Hematopoietic multipotent progenitor cell treated with erythropoietin and hydrocortisone succinate and interleukin-3 and kit ligand, for 17 days (in vitro differentiated cells): ENCODE measurements at regions not wholly inside any gene's neighbourhood (a gene's known extent, or its start where the extent isn't known, plus 50 kb on each side); places are given as distances from the start of the nearest gene placed in this dataset.

Experiments
- DNase-seq: peaks from one replicate; pipeline ENCODE4 v3.0.0-alpha.2; 2015; ENCODE audit warnings: low spot score

DNA sequence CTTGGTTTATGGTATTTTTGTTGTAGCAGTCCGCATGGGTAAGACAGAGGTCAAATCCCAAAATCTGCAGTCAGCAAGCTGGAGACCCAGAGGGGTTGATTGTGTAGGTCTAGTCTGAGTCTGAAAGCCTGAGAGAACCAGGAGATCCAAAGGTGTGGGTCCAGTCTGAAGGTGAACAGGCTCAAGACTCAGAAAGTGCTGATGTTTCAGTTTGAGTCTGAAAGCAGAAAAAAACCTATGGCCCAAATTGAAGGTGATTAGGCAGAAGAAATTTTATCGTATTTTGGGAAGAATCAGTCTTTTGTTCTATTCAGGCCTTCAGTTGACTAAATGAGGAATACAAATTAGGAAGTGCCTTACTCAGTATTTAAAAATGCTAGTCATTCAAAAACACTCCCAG is 807.8 kb upstream of the FOXG1 start:
- DNase-seq: no peak

DNA sequence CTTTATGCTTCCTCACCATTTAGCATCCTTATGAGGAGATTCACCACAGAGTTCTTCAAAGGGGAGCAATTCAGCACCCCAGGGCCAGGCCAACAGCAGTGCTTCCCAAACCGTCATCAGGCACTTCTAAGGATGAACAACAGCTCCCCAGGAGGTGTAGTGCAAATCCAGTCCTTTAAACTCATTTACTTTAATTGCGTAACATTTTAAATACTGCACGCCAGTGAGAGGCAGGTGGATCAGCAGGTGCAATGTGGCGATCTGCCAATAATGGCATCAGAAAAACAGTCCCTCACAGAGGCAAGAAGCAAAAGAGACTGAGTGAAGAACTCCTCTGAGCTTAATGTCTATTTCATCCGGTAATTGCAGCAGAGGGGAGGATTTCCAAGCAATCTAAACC is 770.9 kb upstream of the FOXG1 start:
- no peak for DNase-seq

DNA sequence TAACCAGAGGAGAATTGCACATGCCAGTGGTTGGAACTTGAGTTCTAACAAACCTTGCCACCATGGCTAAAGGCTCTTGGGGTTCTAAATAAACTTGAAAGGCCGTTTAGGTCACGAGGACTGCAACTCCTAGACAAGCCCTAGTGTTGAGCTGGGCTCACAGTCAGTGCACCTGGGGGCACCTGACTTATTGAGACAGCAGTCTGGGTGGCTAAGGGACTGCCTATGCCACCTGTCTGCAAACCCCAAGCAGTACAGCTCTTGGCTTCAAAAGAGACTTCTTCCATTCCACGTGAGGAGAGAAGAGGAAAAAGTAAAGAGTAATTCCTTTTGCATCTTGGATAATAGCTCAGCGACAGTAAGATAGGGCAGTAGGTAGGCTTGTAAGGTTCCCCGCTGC is 765.6 kb upstream of the FOXG1 start:
- no peak for DNase-seq

DNA sequence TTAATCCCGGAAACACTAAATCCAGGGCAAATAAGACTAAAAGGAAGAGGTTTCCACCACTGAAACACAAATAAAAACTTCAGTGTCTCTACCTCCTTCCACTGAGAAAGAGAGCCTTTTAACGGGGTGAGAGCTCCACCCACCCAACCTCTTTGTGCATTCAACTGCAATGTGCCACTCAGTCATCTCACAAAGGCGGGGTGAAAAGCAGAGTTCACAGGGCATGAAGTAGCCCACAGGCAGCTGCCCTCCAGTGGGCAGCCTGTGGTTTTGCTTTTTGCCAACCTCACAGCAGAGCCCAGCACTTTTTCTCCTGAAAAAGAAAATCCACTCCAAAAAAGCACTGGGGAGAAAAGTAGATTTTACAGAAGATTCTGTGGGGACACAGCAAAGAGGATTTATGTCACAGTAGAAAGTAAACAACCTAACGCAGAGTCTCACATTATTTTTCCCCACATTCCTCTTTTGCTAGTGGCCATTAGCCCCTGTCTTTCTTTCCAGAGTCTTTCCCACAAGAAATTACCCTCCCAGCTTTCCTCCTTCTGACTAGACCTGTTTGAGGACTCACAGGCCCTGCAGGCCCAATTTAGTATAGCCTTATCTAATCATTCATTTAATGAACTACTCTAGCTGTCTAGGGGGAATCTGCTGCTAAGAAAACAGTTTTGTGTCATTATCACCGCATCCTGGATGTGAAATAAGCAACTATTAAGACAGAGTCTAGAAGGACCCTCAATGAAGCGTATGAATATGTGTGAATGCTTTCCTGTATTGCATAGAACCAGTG is 753.8 kb upstream of the FOXG1 start:
- no peak for DNase-seq

DNA sequence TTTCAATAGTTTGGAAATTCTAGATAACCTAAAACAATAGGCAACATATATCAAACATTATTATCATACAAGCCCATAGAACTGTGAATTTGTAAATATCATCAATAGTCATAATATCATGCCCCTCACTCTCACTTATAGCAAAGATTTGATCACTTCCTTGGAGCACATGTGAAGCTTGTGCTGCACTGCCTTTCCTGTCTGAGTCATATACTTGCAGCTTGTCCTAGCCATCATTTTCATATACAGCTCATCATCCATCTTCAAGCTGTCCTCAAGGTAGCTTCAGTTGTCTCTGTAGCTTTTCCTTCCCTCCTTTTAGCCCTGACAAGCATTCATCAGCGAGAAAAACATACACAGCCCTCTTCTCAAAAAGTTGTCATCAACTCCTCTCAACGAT is 746.5 kb upstream of the FOXG1 start:
- DNase-seq: no peak

DNA sequence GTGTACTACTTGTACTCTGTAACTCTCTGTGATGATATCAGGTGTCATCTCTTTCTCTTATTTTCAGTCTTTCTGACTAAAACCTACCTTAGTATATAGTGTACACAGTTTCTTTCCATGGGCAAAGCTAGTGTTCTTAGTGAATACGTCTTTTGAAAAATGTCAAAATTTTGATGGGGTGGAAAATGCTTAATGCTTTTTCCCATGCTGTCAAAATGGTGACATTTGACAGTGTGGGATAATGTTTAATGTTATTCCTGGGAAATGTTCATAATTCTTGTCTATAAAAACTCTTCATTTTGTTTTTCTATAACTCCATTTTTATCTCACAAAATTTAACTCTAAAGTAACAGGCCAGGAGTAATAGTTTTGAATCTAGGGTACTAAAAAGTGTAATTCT is 742.7 kb upstream of the FOXG1 start:
- no peak for DNase-seq

DNA sequence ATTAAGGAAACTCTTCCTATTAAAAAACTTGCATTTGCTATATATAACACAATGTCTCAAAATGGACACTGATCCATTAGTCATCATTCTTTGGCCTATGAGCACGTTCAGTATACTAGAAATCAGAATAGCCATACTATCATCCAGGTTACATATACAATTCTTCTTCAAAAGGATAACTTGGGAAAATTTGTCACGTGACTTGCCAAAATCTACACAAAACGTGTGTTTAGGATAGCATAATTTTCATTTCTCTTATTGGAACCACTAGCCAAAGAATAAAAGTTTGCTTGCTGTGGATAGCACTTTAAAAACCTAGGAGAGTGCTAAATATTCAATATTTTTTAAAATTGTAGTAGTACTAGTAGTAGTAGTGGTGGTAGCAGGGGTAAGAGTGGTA is 714.3 kb upstream of the FOXG1 start:
- DNase-seq: no peak

DNA sequence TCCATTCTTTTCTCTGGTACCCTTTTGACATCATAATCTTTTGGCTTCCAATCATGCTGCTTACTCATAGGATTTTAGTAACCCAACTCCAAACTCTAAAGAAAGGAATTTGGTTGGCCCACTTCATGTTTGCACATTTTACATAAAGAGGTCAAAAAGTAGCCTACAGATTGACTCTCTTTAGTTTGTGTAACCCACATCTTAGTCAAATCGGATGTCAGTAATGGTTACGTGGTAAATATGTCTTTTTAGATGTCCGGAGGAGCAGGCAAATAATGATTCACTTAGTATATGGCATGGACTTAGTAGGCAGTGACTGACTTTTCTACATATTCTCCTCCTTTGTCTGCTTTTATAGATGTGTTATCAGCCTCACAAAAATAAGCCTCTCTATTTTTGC is 711.6 kb upstream of the FOXG1 start:
- DNase-seq: no peak

DNA sequence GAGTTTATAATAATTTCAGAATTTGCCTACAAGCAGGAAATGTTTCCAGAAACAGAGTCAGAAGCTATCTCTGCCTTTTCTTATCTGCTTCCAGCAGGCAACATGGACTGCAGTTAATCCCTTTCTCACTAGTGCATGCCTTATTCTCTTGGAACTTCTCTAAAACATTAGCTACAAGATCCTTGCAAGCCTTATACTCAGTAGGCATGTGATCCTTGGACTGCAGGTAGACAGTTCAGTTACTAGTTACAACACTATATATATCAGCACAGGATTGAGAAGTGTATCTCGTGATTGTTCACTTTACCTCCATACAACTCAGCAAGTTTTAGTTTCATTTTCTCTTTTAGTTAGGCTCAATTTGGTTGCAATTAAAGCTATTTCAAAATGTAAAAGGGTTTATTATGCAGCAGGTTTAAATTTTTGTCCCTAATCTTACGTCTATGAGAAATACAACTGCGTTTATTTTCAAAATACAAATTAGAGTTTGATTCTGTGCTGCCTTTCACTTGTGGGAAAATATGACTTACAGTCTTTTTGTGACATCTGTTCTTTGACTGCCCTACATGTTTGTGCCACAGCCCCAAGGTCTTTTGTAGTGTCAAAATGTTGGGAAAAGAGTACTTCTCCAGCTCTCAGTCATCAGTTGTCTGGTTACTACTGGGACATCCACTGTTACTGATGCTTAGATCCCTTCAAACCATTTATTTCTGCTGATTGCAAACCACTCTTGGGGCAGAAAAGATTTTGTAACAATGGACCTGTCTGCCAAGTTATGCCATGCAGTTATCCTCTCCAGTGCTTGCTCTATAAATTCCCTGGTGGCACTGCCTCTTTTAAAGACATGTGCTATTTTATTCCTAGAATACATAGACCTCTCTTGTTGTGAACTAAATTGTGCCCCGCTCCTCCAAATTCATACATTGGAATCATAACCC is 709.0 kb upstream of the FOXG1 start:
- peak; percentile 4 for DNase-seq

DNA sequence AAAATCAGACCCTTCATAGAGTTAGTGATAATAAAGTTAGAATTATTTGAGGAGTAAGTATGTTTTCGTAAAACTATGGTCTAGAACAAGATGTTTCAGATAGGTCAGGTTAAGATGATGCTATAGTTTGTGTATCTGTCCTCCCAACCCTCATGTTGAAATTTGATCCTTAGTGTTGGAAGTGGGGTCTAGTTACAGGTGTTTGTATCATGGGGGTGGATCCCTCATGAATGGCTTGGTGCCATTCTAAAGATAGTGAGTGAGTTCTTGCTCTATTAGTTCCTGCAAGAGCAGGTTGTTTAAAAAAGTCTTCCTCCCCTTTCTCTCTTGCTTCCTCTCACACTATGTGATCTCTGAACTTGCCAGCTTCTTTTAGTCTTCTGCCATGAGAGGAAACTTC is 707.3 kb upstream of the FOXG1 start:
- no peak for DNase-seq

DNA sequence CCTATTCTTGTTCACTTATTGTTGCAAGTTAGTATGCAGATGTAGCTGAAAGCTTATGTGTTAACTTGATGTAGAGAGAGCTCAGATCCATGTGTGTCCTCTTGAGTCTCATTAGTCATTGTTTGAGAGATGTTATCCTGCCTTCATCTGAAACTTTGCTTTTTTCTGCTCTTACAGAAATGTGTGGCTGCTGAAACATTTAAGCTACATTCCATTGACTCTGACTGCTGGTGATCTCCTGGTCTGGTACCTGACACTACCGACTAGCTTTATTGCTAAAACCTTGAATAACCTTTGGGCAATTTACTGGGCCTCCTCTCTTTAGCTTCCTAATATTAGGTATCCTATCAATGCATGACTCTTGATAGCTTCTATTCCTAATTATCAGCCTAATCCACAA is 705.6 kb upstream of the FOXG1 start:
- no peak for DNase-seq

DNA sequence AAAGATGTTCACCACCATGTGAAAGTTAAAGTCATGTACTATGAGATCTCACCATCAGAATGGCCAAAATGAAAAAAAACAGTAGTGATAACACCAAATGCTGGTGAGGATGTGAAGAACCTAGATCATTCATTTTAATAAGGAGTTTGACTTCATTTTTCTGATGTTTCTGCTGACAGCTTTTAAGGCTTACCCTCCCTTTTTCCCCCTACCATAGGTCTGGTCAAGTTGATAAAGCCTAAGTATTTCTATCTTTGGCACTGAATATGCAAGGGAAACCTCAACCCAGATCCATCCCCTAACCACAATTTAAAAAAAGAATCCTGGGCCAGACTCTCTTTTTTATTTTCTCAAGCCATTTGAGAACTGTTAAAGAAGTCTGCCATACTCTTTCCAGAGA is 689.6 kb upstream of the FOXG1 start:
- no peak for DNase-seq

DNA sequence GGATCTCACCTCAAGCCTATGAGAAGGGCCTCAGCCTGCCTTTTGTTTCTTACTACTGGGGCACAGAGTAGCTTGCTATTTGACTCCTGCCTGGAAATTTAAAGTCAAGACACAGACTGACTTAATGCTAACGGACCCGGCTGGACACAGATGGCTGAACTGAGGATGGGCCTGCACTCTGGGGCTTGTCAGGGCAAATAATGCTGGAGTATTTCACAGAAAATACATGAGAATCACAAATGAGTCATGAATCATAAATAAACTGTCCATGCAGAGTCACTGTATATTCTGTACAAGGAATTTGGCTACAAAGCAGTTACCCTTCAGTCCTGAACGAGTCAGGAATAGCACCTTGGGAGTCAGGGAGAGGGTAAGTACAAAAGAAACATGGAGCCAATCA is 683.2 kb upstream of the FOXG1 start:
- no peak for DNase-seq

DNA sequence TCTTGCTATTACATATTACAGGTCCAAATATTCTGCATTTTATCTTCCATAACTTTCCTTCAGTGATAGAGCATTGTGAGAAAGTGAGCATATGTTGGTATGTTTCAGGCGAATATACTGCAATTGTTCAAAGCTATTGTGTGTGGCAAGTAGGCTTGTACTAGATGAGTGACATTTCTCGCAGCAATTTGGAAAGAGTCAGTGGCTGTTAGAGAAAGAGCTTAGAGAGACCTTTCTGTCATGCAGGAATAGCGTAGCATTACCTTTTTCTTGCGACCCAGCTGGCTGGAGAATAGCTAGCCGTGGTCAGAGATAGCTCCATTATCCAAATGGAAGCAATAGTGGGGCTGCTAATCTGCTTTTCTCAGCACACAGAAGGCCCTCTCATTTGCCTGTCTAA is 678.5 kb upstream of the FOXG1 start:
- DNase-seq: no peak

DNA sequence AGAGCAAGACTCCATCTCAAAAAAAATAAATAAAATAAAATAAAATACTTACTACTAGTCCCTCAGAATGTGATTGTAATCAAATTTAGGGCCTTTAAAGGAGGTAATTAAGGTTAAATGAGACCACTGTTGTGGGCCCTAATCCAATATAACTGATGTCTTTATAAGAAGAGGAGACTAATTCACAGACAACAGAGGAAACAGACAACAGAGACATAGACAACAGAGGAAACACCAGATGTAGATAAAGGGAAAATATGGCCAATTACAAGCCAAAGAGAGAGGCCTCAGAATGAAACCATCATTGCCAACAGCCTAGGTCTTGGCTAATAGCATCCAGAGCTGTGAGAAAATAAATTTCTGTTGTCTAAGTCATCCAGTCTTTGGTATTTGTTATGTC is 669.0 kb upstream of the FOXG1 start:
- DNase-seq: no peak

DNA sequence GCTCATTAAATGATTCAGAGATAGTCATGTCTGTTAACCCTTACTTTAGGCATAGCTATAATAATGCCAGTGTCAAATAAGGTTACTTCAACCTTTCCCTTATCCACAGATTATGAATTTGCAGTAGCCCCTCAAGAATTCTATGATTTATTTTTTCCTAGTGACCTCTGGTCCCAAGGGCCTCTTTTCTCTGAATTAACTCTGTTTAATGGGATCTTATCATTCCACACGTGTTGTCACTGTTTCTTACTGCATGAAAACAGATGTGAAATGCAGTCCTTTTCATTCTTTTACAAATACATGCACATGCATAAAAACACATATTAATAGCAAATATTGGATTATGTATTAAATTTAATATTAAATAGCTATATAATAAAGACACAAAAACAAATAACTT is 667.7 kb upstream of the FOXG1 start:
- DNase-seq: no peak

DNA sequence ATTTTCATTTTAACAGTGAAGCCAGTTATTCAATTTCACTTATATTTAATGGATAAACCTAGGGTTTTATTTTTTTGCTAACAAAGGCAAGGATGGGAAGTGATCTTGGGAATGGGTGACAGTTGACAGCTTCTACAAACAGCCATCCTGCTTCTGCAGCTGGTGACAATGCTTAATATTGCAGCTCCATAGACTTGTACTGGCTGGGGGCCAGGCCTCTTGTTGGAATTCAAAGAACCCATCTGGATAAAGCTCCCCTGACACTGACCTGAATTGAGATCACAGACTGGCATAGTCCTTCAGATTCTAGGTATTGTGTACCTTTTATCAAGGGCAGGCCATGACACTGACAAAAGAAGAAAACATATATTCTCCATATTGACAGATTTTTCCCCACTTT is 664.6 kb upstream of the FOXG1 start:
- DNase-seq: no peak

DNA sequence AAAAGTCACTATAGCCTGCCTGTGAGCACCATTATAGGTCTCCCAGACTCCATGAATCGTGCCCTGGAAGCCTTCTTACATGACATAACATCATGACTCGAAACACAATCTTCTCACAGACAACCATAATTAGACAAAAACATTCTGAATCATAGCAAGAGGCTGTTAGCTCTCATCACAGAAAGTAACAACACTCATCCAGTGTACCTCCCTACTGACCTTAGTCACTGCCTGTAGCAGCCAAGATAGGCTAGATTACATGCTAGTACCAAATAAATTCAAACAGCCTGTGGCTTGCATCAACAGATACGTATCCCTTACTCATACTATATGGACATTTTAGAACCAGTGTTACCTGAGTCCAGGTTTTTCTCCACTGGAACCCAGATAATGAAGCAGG is 663.8 kb upstream of the FOXG1 start:
- no peak for DNase-seq

DNA sequence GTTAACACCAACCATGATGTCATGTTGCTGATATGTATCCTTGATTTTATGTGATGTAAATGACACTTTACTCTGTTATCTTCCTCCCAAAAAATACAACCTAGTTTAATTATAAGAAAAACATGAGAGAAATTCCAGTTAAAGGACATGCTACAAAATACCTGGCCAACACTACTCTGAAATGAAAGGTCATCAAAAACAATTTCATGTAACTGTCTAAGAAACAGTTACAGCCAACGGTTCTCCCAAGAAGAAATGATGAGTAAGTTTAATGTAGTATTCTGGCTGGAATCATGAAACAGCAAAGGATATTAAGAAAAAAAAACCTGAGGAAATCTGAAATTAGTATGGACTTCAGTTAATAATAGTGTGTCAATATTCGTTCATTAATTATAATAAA is 653.3 kb upstream of the FOXG1 start:
- no peak for DNase-seq

DNA sequence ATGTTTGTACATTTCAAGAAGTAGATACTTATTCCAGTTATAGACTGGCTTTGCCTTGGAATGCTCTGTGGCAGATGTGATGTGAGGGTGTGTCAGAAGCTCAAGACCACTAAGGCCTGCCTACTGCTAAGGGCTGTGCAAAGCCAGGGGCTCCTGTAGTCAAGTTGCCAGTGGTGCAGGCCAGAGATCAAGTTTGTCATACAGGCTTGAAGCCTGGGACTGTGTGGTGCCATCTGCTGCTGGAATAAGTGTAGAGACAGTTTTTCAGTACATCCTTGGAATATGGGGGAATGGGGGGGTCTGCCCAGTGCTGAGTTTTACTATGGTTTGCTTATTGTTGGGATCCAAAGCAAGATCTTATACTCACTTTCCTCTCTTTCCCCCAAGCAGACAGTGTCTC is 649.9 kb upstream of the FOXG1 start:
- DNase-seq: no peak

DNA sequence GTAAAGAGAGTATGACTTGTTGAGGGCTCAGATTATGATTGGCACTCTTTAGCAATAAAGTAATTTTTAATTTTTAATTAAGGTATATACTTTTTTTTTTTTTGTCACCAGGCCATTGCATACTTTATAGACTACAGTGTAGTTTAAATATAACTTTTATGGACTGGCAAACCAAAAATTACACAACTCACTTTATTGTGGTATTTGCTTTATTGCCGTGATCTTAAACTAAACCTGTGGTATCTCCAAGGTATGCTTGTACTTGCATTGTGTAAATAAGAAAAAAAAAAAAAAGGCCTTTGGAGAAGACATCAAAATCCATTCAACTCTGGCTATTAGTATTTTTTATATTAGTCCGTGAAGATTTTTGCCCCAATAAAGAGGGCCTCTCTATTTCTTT is 646.7 kb upstream of the FOXG1 start:
- DNase-seq: no peak

DNA sequence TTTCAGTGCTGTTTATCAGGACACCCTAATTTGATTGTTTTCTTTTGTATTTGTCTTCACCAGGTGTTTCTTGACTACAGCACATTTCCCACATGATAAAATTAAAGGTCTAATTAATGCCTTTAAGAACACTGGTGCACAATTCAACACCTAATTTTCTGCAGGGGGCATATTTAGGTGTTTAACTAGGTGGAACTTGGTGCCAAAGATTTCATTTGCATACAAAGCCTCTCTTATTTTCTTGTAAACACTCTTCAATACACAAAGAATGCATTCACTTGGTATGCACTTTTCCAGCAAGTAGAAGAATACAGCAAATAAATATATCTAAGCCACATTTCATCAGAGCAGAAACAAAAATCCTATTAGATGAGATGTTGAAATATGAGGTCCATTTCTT is 646.2 kb upstream of the FOXG1 start:
- no peak for DNase-seq

DNA sequence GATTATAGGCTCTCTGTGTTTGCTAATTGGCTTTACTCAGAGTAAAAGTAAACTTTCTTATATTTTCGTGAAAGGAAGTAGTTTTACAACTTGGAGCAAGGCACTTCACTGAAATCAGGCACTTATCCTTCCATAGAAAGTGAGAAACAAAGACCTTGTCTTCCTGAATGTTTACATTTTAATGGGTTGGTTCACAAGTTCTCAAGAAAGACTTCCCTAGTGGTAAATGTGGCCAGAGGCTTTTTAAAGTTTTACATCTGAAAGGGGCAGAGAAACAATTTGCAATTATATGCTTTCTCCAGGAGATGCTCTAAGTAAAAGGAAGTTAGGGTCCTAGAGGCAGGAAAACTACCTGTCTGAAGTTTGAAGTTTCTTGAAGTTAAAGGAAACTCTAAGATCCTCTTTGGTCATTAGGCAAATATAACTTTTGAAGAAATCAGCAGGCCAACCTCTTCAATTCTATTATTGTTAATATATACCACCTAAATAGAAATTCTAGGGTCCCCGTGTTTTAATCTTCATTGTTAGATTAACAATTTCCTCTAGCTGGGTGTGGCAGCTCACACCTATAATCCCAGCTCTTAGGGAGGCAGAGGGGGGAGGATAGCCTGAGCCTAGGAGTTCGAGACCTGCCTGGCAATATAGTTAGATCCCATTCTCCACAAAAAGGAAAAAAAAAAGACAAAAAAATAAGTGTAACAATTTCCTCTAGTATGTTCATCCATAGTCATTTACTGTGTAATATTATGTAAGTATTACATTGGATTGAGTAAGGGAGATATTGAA is 644.9 kb upstream of the FOXG1 start:
- DNase-seq: no peak
